ENCODE measurements at regions not wholly inside any gene's neighbourhood (a gene's known extent, or its start where the extent isn't known, plus 50 kb on each side); places are given as distances from the start of the nearest gene placed in this dataset.
"Not testable (repeated sequence)": the region's sequence is repeated elsewhere in the genome, so short reads cannot be mapped to it uniquely, and the experiment has no call there.

- H3K36me3 ChIP-seq (ENCODE audit: insufficient read depth, low read length); H3K27ac Mint-ChIP-seq; H3K4me1 Mint-ChIP-seq (ENCODE audit: low read depth); H3K4me3 ChIP-seq (ENCODE audit: low read length); H3K36me3 Mint-ChIP-seq (ENCODE audit: low read depth); POLR2A ChIA-PET; H3K9me3 ChIP-seq (ENCODE audit: control insufficient read depth in 1 of 2, insufficient read depth in 1 of 2, low read length in 2 of 2); H3K27me3 Mint-ChIP-seq; H3K9me3 Mint-ChIP-seq; H3K4me1 ChIP-seq (ENCODE audit: insufficient read depth, low read length); intact Hi-C loops (cut with DNase I, micrococcal nuclease); H3K4me3 Mint-ChIP-seq; H3K27ac ChIP-seq (ENCODE audit: low read depth in 1 of 2, low read length in 2 of 2); DNase-seq; H3K27me3 ChIP-seq (ENCODE audit: control insufficient read depth in 1 of 2, insufficient read depth in 2 of 2, low read length in 2 of 2); CTCF ChIA-PET: not testable (repeated sequence)
- ATAC-seq (ENCODE audit: poor library complexity): peak; percentile 87
These were observed 352.0 kb downstream of the CDY1B start for GRCh38 chrY:23695664-23696328.

- H3K27me3 ChIP-seq (ENCODE audit: control insufficient read depth in 1 of 2, insufficient read depth in 2 of 2, low read length in 2 of 2); H3K27ac Mint-ChIP-seq; H3K36me3 ChIP-seq (ENCODE audit: insufficient read depth, low read length); H3K4me1 ChIP-seq (ENCODE audit: insufficient read depth, low read length); H3K27ac ChIP-seq (ENCODE audit: low read depth in 1 of 2, low read length in 2 of 2); DNase-seq; POLR2A ChIA-PET; intact Hi-C loops (cut with DNase I, micrococcal nuclease); H3K4me3 Mint-ChIP-seq; H3K9me3 ChIP-seq (ENCODE audit: control insufficient read depth in 1 of 2, insufficient read depth in 1 of 2, low read length in 2 of 2); H3K36me3 Mint-ChIP-seq (ENCODE audit: low read depth); H3K9me3 Mint-ChIP-seq; H3K4me3 ChIP-seq (ENCODE audit: low read length); H3K27me3 Mint-ChIP-seq; ATAC-seq (ENCODE audit: poor library complexity); CTCF ChIA-PET; H3K4me1 Mint-ChIP-seq (ENCODE audit: low read depth): not testable (repeated sequence)
These were observed 365.9 kb downstream of the CDY1B start for GRCh38 chrY:23681960-23682359.

GRCh38 chrY:23669858-23670257 lies 378.0 kb downstream of the CDY1B start:
- H3K4me1 Mint-ChIP-seq (ENCODE audit: low read depth); POLR2A ChIA-PET; intact Hi-C loops (cut with DNase I, micrococcal nuclease): not testable (repeated sequence)

GRCh38 chrY:23622313-23622712 lies 403.0 kb downstream of the DAZ2 start:
- H3K36me3 ChIP-seq (ENCODE audit: insufficient read depth, low read length); ATAC-seq (ENCODE audit: poor library complexity); H3K27ac ChIP-seq (ENCODE audit: low read depth in 1 of 2, low read length in 2 of 2); H3K27ac Mint-ChIP-seq; H3K4me3 ChIP-seq (ENCODE audit: low read length); H3K4me1 Mint-ChIP-seq (ENCODE audit: low read depth); H3K36me3 Mint-ChIP-seq (ENCODE audit: low read depth); intact Hi-C loops (cut with DNase I, micrococcal nuclease); H3K4me3 Mint-ChIP-seq; CTCF ChIA-PET; POLR2A ChIA-PET; H3K4me1 ChIP-seq (ENCODE audit: insufficient read depth, low read length); DNase-seq; H3K27me3 ChIP-seq (ENCODE audit: control insufficient read depth in 1 of 2, insufficient read depth in 2 of 2, low read length in 2 of 2); H3K27me3 Mint-ChIP-seq; H3K9me3 ChIP-seq (ENCODE audit: control insufficient read depth in 1 of 2, insufficient read depth in 1 of 2, low read length in 2 of 2); H3K9me3 Mint-ChIP-seq: not testable (repeated sequence)

More at GRCh38 chrY:23669858-23670257, 378.0 kb downstream of the CDY1B start:
- H3K36me3 Mint-ChIP-seq (ENCODE audit: low read depth); H3K27me3 Mint-ChIP-seq; H3K9me3 ChIP-seq (ENCODE audit: control insufficient read depth in 1 of 2, insufficient read depth in 1 of 2, low read length in 2 of 2); H3K27ac Mint-ChIP-seq; H3K36me3 ChIP-seq (ENCODE audit: insufficient read depth, low read length); ATAC-seq (ENCODE audit: poor library complexity); H3K9me3 Mint-ChIP-seq; H3K4me1 ChIP-seq (ENCODE audit: insufficient read depth, low read length); CTCF ChIA-PET; H3K4me3 Mint-ChIP-seq; H3K27ac ChIP-seq (ENCODE audit: low read depth in 1 of 2, low read length in 2 of 2); H3K27me3 ChIP-seq (ENCODE audit: control insufficient read depth in 1 of 2, insufficient read depth in 2 of 2, low read length in 2 of 2); DNase-seq; H3K4me3 ChIP-seq (ENCODE audit: low read length): not testable (repeated sequence)

- H3K4me1 Mint-ChIP-seq (ENCODE audit: low read depth); H3K27me3 ChIP-seq (ENCODE audit: control insufficient read depth in 1 of 2, insufficient read depth in 2 of 2, low read length in 2 of 2); intact Hi-C loops (cut with DNase I, micrococcal nuclease); DNase-seq; H3K9me3 ChIP-seq (ENCODE audit: control insufficient read depth in 1 of 2, insufficient read depth in 1 of 2, low read length in 2 of 2); H3K36me3 ChIP-seq (ENCODE audit: insufficient read depth, low read length); H3K36me3 Mint-ChIP-seq (ENCODE audit: low read depth); H3K4me3 ChIP-seq (ENCODE audit: low read length); H3K9me3 Mint-ChIP-seq; H3K4me3 Mint-ChIP-seq; CTCF ChIA-PET; POLR2A ChIA-PET; H3K27ac ChIP-seq (ENCODE audit: low read depth in 1 of 2, low read length in 2 of 2); ATAC-seq (ENCODE audit: poor library complexity); H3K27ac Mint-ChIP-seq; H3K4me1 ChIP-seq (ENCODE audit: insufficient read depth, low read length); H3K27me3 Mint-ChIP-seq: not testable (repeated sequence)
These were observed 391.1 kb downstream of the DAZ2 start for GRCh38 chrY:23610449-23610848.

GRCh38 chrY:23596509-23596908 lies 377.2 kb downstream of the DAZ2 start:
- H3K27ac Mint-ChIP-seq; H3K4me1 Mint-ChIP-seq (ENCODE audit: low read depth); H3K27me3 Mint-ChIP-seq; H3K9me3 ChIP-seq (ENCODE audit: control insufficient read depth in 1 of 2, insufficient read depth in 1 of 2, low read length in 2 of 2); H3K27ac ChIP-seq (ENCODE audit: low read depth in 1 of 2, low read length in 2 of 2); POLR2A ChIA-PET; H3K4me1 ChIP-seq (ENCODE audit: insufficient read depth, low read length); H3K36me3 Mint-ChIP-seq (ENCODE audit: low read depth); DNase-seq; intact Hi-C loops (cut with DNase I, micrococcal nuclease); H3K4me3 Mint-ChIP-seq; H3K27me3 ChIP-seq (ENCODE audit: control insufficient read depth in 1 of 2, insufficient read depth in 2 of 2, low read length in 2 of 2); H3K4me3 ChIP-seq (ENCODE audit: low read length); CTCF ChIA-PET; H3K36me3 ChIP-seq (ENCODE audit: insufficient read depth, low read length); H3K9me3 Mint-ChIP-seq: not testable (repeated sequence)
- ATAC-seq (ENCODE audit: poor library complexity): peak; percentile 74

- H3K36me3 ChIP-seq (ENCODE audit: insufficient read depth, low read length); CTCF ChIA-PET; DNase-seq; H3K9me3 ChIP-seq (ENCODE audit: control insufficient read depth in 1 of 2, insufficient read depth in 1 of 2, low read length in 2 of 2); intact Hi-C loops (cut with DNase I, micrococcal nuclease); H3K27ac Mint-ChIP-seq; H3K36me3 Mint-ChIP-seq (ENCODE audit: low read depth); H3K4me3 Mint-ChIP-seq; H3K27me3 Mint-ChIP-seq; H3K27ac ChIP-seq (ENCODE audit: low read depth in 1 of 2, low read length in 2 of 2); H3K4me1 ChIP-seq (ENCODE audit: insufficient read depth, low read length); H3K9me3 Mint-ChIP-seq; POLR2A ChIA-PET; H3K27me3 ChIP-seq (ENCODE audit: control insufficient read depth in 1 of 2, insufficient read depth in 2 of 2, low read length in 2 of 2); H3K4me3 ChIP-seq (ENCODE audit: low read length); ATAC-seq (ENCODE audit: poor library complexity); H3K4me1 Mint-ChIP-seq (ENCODE audit: low read depth): not testable (repeated sequence)
These were observed 370.9 kb downstream of the DAZ2 start for GRCh38 chrY:23590243-23590642.

Measured in CD4-positive, alpha-beta T cell (primary cell).